Kidney (tissue), 13 donors: ENCODE measurements at regions not wholly inside any gene's neighbourhood (a gene's known extent, or its start where the extent isn't known, plus 50 kb on each side); places are given as distances from the start of the nearest gene placed in this dataset.

ENCODE experiments used
- DNase-seq, 5 donors: peaks; one replicate each; pipeline ENCODE4 v3.0.0-alpha.2; 2013 to 2020
- FAIRE-seq: peaks from 2 replicates; lab custom pipeline; 2012; peaks lifted over from hg19 to GRCh38; lab: Jason Lieb, UNC
- H3K27ac ChIP-seq, 2 donors: one replicate each; pipeline ENCODE4 v1.7.0; 2013; ENCODE audit warnings: low read depth in 2 of 2, low read length in 2 of 2, inconsistent platforms in 1 of 2
- H3K27me3 ChIP-seq: one replicate; pipeline ENCODE4 v1.7.1; 2013; ENCODE audit warnings: low read length, inconsistent platforms; ENCODE audit not compliant: control insufficient read depth, insufficient read depth
- H3K36me3 ChIP-seq, 3 donors: one replicate each; pipeline versions ENCODE4 v1.7.0 to v1.7.1; 2013; ENCODE audit warnings: low read length in 3 of 3, control low read depth in 1 of 3, inconsistent platforms in 1 of 3; ENCODE audit not compliant: insufficient read depth in 3 of 3, control insufficient read depth in 2 of 3
- H3K4me1 ChIP-seq, 3 donors: one replicate each; pipeline versions ENCODE4 v1.7.0 to v1.7.1; 2013; ENCODE audit warnings: low read length in 3 of 3, inconsistent platforms in 1 of 3, low read depth in 1 of 3; ENCODE audit not compliant: control insufficient read depth in 2 of 3, insufficient read depth in 2 of 3
- H3K4me3 ChIP-seq, 3 donors: one replicate each; pipeline versions ENCODE4 v1.7.0 to v1.8.1; 2013; ENCODE audit warnings: low read length in 3 of 3, control low read depth in 1 of 3, inconsistent platforms in 1 of 3
- H3K9ac ChIP-seq, 3 donors: one replicate each; pipeline versions ENCODE4 v1.7.0 to v1.7.1; 2013; ENCODE audit warnings: low read length in 3 of 3, control low read depth in 1 of 3, inconsistent platforms in 1 of 3
- H3K9me3 ChIP-seq, 3 donors: one replicate each; pipeline versions ENCODE4 v1.7.0 to v1.7.1; 2013; ENCODE audit warnings: low read length in 3 of 3, control low read depth in 1 of 3, inconsistent platforms in 1 of 3; ENCODE audit not compliant: control insufficient read depth in 2 of 3, insufficient read depth in 1 of 3
- intact Hi-C: fragments of 100-400 bp; cut with DNase I; formaldehyde crosslinking; loops from one replicate; pipeline ENCODE4 v1.11.1; 2022
- TF ChIP-seq, protein P1 (sequence below): IDR thresholded peaks from 3 replicates; pipeline ENCODE4 v1.5.1; 2012; ENCODE audit warnings: mild to moderate bottlenecking, moderate library complexity, borderline replicate concordance; ENCODE audit not compliant: insufficient read depth; ENCODE audit errors: extremely low read depth
- donor health status: control.
- donor health status: control.
- donor health status: control.
- donor health status: control.
- donor health status: control.
- donor health status: DM: yes; HTN: yes; CAD: no.
- donor health status: Normal renal cell carcinoma (clear cell type).

- Histone ChIP-seq H3K27me3 (no peaks in the 10 kb centered on the region), H3K4me3 (no peak overlapping the region), H3K27ac (no peak overlapping the region), H3K9me3 (no peaks in the 10 kb centered on the region), H3K4me1 (peaks cover 0 to 8% (median 0%) of the 10 kb centered on the region in 3 donors), H3K9ac (no peak overlapping the region), H3K36me3 (no peaks in the 10 kb centered on the region)
- TF ChIP-seq, protein P1, sequence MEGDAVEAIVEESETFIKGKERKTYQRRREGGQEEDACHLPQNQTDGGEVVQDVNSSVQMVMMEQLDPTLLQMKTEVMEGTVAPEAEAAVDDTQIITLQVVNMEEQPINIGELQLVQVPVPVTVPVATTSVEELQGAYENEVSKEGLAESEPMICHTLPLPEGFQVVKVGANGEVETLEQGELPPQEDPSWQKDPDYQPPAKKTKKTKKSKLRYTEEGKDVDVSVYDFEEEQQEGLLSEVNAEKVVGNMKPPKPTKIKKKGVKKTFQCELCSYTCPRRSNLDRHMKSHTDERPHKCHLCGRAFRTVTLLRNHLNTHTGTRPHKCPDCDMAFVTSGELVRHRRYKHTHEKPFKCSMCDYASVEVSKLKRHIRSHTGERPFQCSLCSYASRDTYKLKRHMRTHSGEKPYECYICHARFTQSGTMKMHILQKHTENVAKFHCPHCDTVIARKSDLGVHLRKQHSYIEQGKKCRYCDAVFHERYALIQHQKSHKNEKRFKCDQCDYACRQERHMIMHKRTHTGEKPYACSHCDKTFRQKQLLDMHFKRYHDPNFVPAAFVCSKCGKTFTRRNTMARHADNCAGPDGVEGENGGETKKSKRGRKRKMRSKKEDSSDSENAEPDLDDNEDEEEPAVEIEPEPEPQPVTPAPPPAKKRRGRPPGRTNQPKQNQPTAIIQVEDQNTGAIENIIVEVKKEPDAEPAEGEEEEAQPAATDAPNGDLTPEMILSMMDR: no peak
- FAIRE-seq: no peak
- no peak for DNase-seq
- intact Hi-C loops: no loop called here
Observed at GRCh38 chr11:36840378-36840777, 242.3 kb upstream of the RAG2 start.

DNA sequence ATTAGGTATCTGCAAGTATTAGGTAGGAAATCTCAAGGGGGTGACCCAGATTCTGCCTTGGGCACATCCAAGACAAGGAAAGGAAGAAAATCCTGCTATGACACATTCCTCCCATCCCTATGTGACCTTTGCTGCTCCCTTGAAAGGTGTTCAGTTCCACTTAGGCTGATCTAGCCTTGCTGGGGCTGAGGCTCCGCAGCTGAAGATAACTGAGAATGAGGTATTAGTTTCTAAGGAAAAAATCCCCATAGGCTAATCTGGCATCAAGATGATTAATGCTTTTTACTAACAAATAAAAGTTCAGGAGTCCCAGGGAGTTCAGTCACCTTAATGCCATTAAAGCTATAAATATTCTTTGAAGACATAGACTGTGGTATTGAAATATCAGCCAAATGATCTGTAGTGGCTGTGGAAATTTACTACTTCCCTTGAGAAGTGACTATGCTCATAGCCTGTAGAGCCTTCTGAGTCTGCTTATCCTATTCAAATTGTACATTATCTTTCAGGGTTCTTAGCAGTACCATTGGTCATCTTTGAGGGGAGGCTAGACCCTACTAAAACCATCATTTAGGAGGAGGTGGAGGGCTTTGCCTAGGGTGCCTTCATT is 239.9 kb upstream of the RAG2 start:
- Histone ChIP-seq H3K9me3 (no peaks in the 10 kb centered on the region), H3K27me3 (no peaks in the 10 kb centered on the region), H3K4me3 (no peak overlapping the region), H3K27ac (no peak overlapping the region), H3K4me1 (peaks cover 0 to 8% (median 0%) of the 10 kb centered on the region in 3 donors), H3K9ac (no peak overlapping the region), H3K36me3 (no peaks in the 10 kb centered on the region)
- TF ChIP-seq, protein P1: no peak
- intact Hi-C loops: no loop called here
- no peak for FAIRE-seq
- peak in 2 of 5 donors; percentile 28 to 37 for DNase-seq

DNA sequence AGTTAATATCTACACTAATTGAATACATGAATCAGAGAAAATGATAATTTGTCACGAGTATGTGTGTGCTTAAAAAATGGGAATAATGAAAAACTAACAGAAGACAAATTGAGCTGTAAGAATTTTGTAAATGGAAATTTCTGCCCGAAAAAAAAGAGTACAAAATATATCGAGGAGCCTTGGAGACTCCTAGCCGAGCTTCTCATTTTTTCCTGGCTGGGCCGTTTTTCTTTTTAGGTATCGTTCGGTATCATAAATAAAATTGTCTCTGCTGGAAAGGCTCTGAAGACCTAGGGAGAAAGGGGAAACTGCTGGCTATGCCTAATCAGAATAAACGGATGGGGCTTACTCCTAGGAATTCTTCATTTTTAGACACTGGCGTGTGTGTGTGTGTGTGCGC is 227.2 kb upstream of the RAG2 start:
- Histone ChIP-seq H3K27me3 (no peaks in the 10 kb centered on the region), H3K27ac (no peak overlapping the region), H3K4me1 (no peaks in the 10 kb centered on the region), H3K4me3 (no peak overlapping the region), H3K36me3 (no peaks in the 10 kb centered on the region), H3K9me3 (no peaks in the 10 kb centered on the region), H3K9ac (no peak overlapping the region)
- intact Hi-C loops: no loop called here
- peak in 1 of 5 donors; percentile 16 for DNase-seq
- no peak for FAIRE-seq
- TF ChIP-seq, protein P1: no peak

DNA sequence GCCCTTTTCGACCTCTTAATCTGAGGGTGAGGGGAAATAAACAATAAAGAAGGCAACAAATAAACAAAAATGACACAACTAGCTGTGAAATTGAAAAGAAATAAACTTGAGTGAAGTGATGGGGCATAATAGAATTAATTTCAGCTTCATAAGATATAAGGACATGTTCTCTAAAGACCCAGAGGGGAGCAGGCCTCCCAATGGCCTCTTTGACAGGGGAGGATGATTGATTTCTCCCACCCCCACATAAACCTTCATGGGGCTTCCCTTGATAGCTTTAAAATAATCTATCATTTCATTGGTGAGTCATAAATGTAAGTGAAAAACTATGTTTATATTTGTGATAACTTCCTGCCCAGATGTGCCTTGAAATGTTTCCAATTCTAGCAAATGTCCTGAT is 226.3 kb upstream of the RAG2 start:
- FAIRE-seq (no peak), DNase-seq (peak in 1 of 5 donors; percentile 23)
- no peaks in the 10 kb centered on the region for H3K36me3 ChIP-seq
- H3K9me3 ChIP-seq: no peaks in the 10 kb centered on the region
- H3K27ac ChIP-seq: no peak overlapping the region
- H3K4me3 ChIP-seq: no peak overlapping the region
- H3K27me3 ChIP-seq: no peaks in the 10 kb centered on the region
- intact Hi-C loops: no loop called here
- no peaks in the 10 kb centered on the region for H3K4me1 ChIP-seq
- H3K9ac ChIP-seq: no peak overlapping the region
- TF ChIP-seq, protein P1: no peak
